H4 (cell line): ENCODE measurements at regions not wholly inside any gene's neighbourhood (a gene's known extent, or its start where the extent isn't known, plus 50 kb on each side); places are given as distances from the start of the nearest gene placed in this dataset.
"Not testable (repeated sequence)": the region's sequence is repeated elsewhere in the genome, so short reads cannot be mapped to it uniquely, and the experiment has no call there.

ENCODE experiments used
- DNase-seq: peaks from one replicate; pipeline ENCODE4 v3.0.0-alpha.2; 2015; ENCODE audit warnings: low spot score

- DNase-seq = no peak
Observed at GRCh38 chr18:64720781-64721464, 572.0 kb upstream of the LINC00305 start.

GRCh38 chr18:64718808-64719207 lies 569.9 kb upstream of the LINC00305 start:
- no peak for DNase-seq

DNA sequence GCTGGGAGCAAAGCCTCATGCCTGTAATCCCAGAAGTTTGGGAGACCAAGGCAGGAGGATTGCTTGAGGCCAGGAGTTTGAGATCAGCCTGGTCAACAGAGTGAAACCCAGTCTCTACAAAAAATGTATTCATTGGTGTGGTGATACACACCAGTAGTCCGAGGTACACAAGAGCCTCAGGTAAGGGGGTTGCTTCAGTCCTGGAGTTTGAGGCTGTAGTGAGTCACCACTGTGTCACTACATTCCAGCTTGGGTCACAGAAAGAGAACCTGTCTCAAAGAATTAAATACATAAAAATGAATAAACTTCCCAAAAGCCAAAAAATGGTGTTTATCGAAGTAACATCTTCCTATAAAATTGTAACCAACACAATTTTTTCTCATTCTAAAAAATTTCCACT lies 568.1 kb upstream of the LINC00305 start:
- DNase-seq = no peak

- no peak for DNase-seq
Observed at GRCh38 chr18:64714086-64714485, 565.2 kb upstream of the LINC00305 start.

DNA sequence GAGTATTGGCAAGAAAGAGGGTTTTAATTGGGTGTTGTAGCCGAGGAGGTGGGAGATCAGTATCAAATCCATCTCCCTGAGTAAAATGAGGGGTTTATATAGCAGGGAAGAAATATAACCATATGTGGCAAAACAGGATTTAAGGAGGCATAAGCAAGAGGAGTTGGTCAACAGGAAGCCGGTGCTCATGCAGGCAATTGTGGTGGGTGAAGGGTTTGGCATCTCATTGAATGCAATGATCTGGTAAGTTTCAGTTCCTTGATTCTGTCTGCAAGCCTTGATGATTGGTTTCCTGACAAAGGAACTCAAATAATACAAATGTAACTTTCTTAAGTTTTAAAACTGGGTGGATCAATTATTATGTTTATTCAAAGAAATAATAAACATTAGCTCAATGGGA lies 564.4 kb upstream of the LINC00305 start:
- DNase-seq = no peak

- DNase-seq = no peak
Observed at GRCh38 chr18:64712035-64712434, 563.1 kb upstream of the LINC00305 start.

- no peak for DNase-seq
Observed at GRCh38 chr18:64710105-64710861, 561.4 kb upstream of the LINC00305 start.

DNA sequence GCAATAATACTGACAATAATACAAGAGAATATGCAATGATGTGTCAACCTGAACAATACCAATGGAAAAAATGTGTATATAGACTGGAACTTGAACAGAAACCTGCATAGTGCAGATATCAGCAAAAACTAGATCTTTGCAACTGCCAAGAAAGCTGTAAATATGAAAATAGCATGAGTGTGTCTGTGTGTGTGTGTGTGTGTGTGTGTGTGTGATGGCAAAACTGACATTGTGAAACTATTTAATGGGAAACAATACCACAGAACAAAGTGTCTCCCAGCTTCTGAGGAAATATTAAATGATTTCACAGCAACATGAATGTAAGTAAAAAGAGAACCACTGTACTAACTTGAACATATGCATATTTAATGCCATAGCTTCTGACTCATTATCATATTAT lies 558.2 kb upstream of the LINC00305 start:
- DNase-seq = no peak

- DNase-seq = no peak
Observed at GRCh38 chr18:64699081-64699480, 550.2 kb upstream of the LINC00305 start.

GRCh38 chr18:64695851-64696553 lies 547.1 kb upstream of the LINC00305 start:
- no peak for DNase-seq

- no peak for DNase-seq
Observed at GRCh38 chr18:64693766-64694165, 544.9 kb upstream of the LINC00305 start.

GRCh38 chr18:64692826-64693225 lies 543.9 kb upstream of the LINC00305 start:
- no peak for DNase-seq

DNA sequence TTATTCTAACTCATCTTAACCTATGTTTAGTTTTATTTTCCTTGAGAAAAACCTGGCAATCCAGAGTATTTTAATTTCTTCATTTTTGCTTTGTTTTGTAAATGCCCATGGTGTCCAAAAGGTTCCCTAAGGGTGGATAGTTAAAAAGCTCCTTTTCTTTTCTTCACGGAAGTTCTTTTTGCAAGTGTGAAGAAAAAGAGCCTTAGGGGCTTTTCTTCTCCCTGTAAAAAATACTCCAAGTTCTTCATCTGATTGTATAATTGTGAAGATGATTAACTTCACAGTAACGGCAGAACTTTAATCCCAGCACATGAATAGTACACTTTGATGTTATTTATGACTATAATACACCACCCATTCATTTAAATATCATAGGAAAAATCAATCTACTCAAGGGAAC lies 530.2 kb upstream of the LINC00305 start:
- DNase-seq = no peak

DNA sequence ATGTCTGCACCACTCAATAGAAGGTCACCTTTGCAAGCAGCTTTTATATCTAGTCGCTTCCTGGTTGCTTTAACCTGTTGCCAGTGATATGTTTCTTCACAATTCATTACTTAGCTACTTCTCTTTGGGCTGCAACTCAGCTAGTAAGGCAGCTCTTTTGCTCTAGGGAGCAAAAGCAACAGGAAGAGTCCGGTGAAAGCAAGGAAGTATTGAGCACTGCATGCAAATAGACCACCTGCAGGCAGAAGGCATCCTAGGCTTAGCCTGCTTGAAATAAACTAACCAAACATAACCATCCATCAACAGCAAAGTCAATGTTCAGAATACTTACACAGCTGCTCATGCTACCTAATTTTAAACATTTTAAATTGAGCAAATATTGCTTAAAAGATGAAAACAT lies 529.2 kb upstream of the LINC00305 start:
- DNase-seq = no peak

DNA sequence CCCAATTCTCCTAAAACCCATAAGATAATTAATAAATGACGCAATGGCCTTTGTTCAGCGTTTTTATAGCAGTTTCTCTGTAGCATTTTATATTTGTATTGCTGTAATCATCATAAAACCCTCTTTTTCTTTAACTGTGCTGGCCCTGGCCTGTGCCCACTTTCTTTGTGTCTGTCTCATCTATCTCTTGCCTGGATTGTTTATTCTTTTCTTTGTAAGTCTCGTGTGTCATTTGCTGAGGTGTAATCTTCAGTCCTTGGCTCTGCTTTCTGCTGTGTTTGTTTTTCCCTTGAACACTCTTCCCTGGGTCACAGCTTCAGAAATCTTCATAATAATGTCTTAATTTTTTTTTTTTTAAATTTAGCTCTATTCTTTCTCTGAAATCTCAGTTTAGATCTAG lies 525.8 kb upstream of the LINC00305 start:
- DNase-seq = no peak

DNA sequence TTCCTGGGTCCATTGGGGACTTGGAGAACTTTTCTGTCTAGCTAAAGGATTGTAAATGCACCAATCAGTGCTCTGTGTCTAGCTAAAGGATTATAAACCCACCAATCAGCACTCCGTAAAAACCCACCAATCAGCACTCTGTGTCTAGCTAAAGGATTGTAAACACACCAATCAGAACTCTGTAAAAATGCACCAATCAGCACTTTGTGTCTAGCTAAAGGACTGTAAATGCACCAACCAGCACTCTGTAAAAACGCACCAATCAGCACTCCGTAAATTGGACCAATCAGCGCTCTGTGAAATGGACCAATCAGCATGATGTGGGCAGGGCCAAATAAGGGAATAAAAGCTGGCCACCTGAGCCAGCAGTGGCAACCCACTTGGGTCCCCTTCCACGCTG lies 522.4 kb upstream of the LINC00305 start:
- not testable (repeated sequence) for DNase-seq

DNA sequence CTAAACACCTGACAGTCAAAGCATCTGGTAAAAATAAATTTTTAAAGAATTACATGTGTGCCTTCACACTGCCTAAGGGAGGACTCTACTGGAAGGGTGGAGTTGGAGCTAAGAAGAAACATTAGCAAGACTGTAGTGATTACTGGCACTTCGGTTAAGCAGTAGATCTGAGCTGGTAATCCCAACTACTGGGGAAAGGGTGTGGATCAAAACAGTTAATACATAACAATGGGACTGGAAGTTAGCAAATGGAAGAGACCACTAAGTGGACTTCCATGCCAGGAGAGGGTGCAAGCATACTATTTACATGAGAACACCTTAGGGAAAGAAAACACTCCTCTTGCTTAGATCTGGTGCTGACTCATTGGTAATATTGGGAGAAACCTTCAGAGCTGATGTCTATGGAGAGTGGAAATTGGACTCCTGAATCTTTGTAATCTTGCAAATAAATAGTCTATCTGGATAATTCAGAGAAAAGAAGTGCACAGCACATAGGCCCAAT lies 519.6 kb upstream of the LINC00305 start:
- DNase-seq = no peak

DNA sequence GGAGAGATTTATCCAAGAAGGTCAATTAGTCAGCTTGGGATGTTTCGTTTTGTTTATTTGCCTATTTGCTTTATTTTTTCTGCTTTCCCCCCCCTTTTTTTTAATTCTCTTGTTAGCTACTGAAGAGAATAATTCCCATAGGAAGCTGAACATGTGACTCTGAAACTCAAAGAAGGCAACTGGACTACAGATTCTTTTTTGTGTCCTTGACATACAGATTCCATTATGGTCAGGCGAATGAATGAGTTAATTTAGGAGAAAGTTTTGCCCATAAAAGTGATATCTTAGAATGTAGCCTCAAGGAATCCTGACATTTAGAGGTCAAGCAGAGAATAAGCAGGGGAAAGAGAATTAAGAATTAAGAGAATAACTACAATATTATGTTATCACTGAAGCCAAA lies 514.2 kb upstream of the LINC00305 start:
- DNase-seq = no peak

DNA sequence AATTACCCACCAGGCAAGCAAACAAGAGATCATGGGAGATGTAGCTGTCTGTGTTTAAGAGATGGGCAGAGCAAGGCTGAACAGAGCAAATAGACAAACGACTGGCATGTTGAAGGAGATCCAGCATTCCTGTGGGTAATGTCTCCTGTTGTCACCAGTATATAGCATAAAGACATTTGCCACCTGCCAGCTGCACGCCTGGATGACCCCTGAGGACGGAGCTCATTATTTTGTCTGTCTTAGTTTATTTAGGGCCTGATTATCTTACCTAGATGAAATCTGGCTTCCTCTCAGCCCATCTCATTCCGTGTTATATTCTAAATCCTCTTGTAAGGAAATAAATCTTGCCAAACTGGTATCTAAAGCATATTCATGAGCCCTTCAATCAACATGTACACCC lies 510.3 kb upstream of the LINC00305 start:
- DNase-seq = no peak

DNA sequence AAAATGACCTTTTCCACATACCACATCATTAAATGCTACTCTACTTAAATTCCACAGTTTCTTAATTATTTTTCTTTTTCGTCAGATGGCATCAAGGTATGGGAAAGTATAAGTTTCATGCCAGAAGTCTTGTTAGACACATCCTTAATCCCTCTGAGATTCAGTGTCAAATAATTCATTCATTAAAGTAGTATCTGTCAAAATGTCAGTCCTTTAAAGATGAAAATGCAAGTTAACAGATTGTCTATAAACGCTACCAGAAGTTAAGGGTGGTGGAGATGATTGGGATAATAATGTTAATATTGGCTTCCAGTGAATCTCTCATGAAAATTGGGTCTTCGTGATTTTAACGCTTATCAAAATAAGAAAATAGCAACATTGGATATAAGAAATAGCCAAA lies 504.2 kb upstream of the LINC00305 start:
- DNase-seq = no peak

- no peak for DNase-seq
Observed at GRCh38 chr18:64650068-64650467, 501.2 kb upstream of the LINC00305 start.

GRCh38 chr18:64645753-64646152 lies 496.9 kb upstream of the LINC00305 start:
- no peak for DNase-seq

- DNase-seq = peak; percentile 25
Observed at GRCh38 chr18:64639536-64639935, 490.6 kb upstream of the LINC00305 start.
